ENCODE measurements at regions not wholly inside any gene's neighbourhood (a gene's known extent, or its start where the extent isn't known, plus 50 kb on each side); places are given as distances from the start of the nearest gene placed in this dataset.

- Histone ChIP-seq H3K4me3 (replicated peaks in 1 of 3; ENCODE audit: insufficient read depth in 1 of 3, low read depth in 1 of 3, low read length in 3 of 3) (no peak overlapping the region), H3K27ac (ENCODE audit: insufficient read depth, low read depth, low read length) (no peak overlapping the region), H3K27me3 (ENCODE audit: control insufficient read depth in 2 of 2, insufficient read depth in 2 of 2, low read length in 2 of 2) (no peaks in the 10 kb centered on the region), H2AFZ (ENCODE audit: low read depth, low read length) (no peak overlapping the region), H3K9me1 (replicated peaks; ENCODE audit: control insufficient read depth, extremely low read depth, insufficient read depth, low read length) (no peaks in the 10 kb centered on the region), H4K20me1 (replicated peaks; ENCODE audit: control insufficient read depth, extremely low read depth, insufficient read depth, low read length) (no peaks in the 10 kb centered on the region), H3K9ac (replicated peaks; ENCODE audit: extremely low read depth, insufficient read depth, low read length) (no peak overlapping the region), H3K36me3 (ENCODE audit: control insufficient read depth in 2 of 2, extremely low read depth in 1 of 2, insufficient read depth in 2 of 2, low read length in 2 of 2) (no peaks in the 10 kb centered on the region), H3K9me3 (replicated peaks; ENCODE audit: control insufficient read depth, insufficient read depth, low read length) (peaks cover 12% of the 10 kb centered on the region), H3K4me1 (ENCODE audit: control insufficient read depth, extremely low read depth, insufficient read depth, low read length) (no peaks in the 10 kb centered on the region), H3K79me2 (ENCODE audit: control insufficient read depth, insufficient read depth, low read length) (no peaks in the 10 kb centered on the region), H3K4me2 (ENCODE audit: insufficient read depth, low read length) (no peak overlapping the region)
- ChIA-PET CTCF (no interaction called here), POLR2A (no interaction called here)
- DNase-seq (ENCODE audit: low read depth, low spot score) (no peak), FAIRE-seq (no peak)
- TF ChIP-seq MAX (IDR thresholded peaks at IDR 0.05; ENCODE audit: insufficient read depth, insufficient read length), result no peak
- no peak for TF ChIP-seq POLR2AphosphoS5 (IDR thresholded peaks at IDR 0.05; ENCODE audit: insufficient read depth, low read depth, low read length)
- TF ChIP-seq JUN (IDR thresholded peaks at IDR 0.05; ENCODE audit: borderline replicate concordance, insufficient read depth, insufficient read length, low read depth), result no peak
- TF ChIP-seq EZH2 (IDR thresholded peaks at IDR 0.05; ENCODE audit: borderline replicate concordance, low read depth, low read length, severe bottlenecking), result no peak
- TF ChIP-seq FOS (IDR thresholded peaks at IDR 0.05; ENCODE audit: borderline replicate concordance, insufficient read depth, low read length), result no peak
- no TSS peak for BruUV-seq (replicated peaks)
- intact Hi-C loops (cut with micrococcal nuclease), result no loop called here
- dilution Hi-C loops (cut with MboI; ENCODE audit: extremely low pct_ligation_motif_present, low sequenced_read_pairs), result no loop called here
These were observed 226.0 kb downstream of the SNRPN start for GRCh38 chr15:25180606-25181292.

- H3K4me2 ChIP-seq (ENCODE audit: insufficient read depth, low read length), result no peak overlapping the region
- DNase-seq (ENCODE audit: low read depth, low spot score), result no peak
- H3K79me2 ChIP-seq (ENCODE audit: control insufficient read depth, insufficient read depth, low read length), result no peaks in the 10 kb centered on the region
- peaks cover 12% of the 10 kb centered on the region for H3K9me3 ChIP-seq (replicated peaks; ENCODE audit: control insufficient read depth, insufficient read depth, low read length)
- no peaks in the 10 kb centered on the region for H3K27me3 ChIP-seq (ENCODE audit: control insufficient read depth in 2 of 2, insufficient read depth in 2 of 2, low read length in 2 of 2)
- intact Hi-C loops (cut with micrococcal nuclease) (no loop called here), dilution Hi-C loops (cut with MboI; ENCODE audit: extremely low pct_ligation_motif_present, low sequenced_read_pairs) (no loop called here)
- no peak overlapping the region for H3K4me3 ChIP-seq (replicated peaks in 1 of 3; ENCODE audit: insufficient read depth in 1 of 3, low read depth in 1 of 3, low read length in 3 of 3)
- no peak overlapping the region for H3K9ac ChIP-seq (replicated peaks; ENCODE audit: extremely low read depth, insufficient read depth, low read length)
- H2AFZ ChIP-seq (ENCODE audit: low read depth, low read length), result no peak overlapping the region
- no peak for FAIRE-seq
- CTCF ChIA-PET, result no interaction called here
- BruUV-seq (replicated peaks), result no TSS peak
- H3K4me1 ChIP-seq (ENCODE audit: control insufficient read depth, extremely low read depth, insufficient read depth, low read length), result no peaks in the 10 kb centered on the region
- no peaks in the 10 kb centered on the region for H3K36me3 ChIP-seq (ENCODE audit: control insufficient read depth in 2 of 2, extremely low read depth in 1 of 2, insufficient read depth in 2 of 2, low read length in 2 of 2)
- no peaks in the 10 kb centered on the region for H3K9me1 ChIP-seq (replicated peaks; ENCODE audit: control insufficient read depth, extremely low read depth, insufficient read depth, low read length)
- POLR2A ChIA-PET, result no interaction called here
- H4K20me1 ChIP-seq (replicated peaks; ENCODE audit: control insufficient read depth, extremely low read depth, insufficient read depth, low read length), result no peaks in the 10 kb centered on the region
- TF ChIP-seq JUN (IDR thresholded peaks at IDR 0.05; ENCODE audit: borderline replicate concordance, insufficient read depth, insufficient read length, low read depth) (no peak), CTCF (IDR thresholded peaks at IDR 0.05; ENCODE audit: extremely low read depth in 1 of 2, insufficient read depth in 1 of 2, low read depth in 1 of 2, low read length in 2 of 2) (no peak), POLR2A (IDR thresholded peaks at IDR 0.05; ENCODE audit: low read depth, low read length) (no peak), MAX (IDR thresholded peaks at IDR 0.05; ENCODE audit: insufficient read depth, insufficient read length) (no peak), MYC (IDR thresholded peaks at IDR 0.05; ENCODE audit: low read depth, low read length) (no peak), POLR2AphosphoS5 (IDR thresholded peaks at IDR 0.05; ENCODE audit: insufficient read depth, low read depth, low read length) (no peak), FOS (IDR thresholded peaks at IDR 0.05; ENCODE audit: borderline replicate concordance, insufficient read depth, low read length) (no peak), EZH2 (IDR thresholded peaks at IDR 0.05; ENCODE audit: borderline replicate concordance, low read depth, low read length, severe bottlenecking) (no peak), GATA2 (IDR thresholded peaks at IDR 0.05; ENCODE audit: insufficient read depth, insufficient read length, low read depth, low read length) (no peak)
- no peak overlapping the region for H3K27ac ChIP-seq (ENCODE audit: insufficient read depth, low read depth, low read length)
These were observed 226.7 kb downstream of the SNRPN start for GRCh38 chr15:25181293-25182097.
